GM18505 (cell line): ENCODE measurements at regions not wholly inside any gene's neighbourhood (a gene's known extent, or its start where the extent isn't known, plus 50 kb on each side); places are given as distances from the start of the nearest gene placed in this dataset.

ENCODE experiments used
- ATAC-seq: cut with Tn5 transposase; IDR thresholded peaks from one replicate; pipeline ENCODE4 v1.9.1; 2021; ENCODE audit not compliant: unreplicated experiment
- POLR2A ChIP-seq: IDR thresholded peaks from 4 replicates; pipeline ENCODE4 v1.6.1; 2011; ENCODE audit warnings: borderline replicate concordance; ENCODE audit not compliant: insufficient read depth, insufficient read length; ENCODE audit errors: extremely low read depth

GRCh38 chr1:175857756-175858155 lies 114.4 kb upstream of the TNR start:
- no peak for ATAC-seq
- no peak for TF ChIP-seq POLR2A

- TF ChIP-seq POLR2A = no peak
- no peak for ATAC-seq
These were observed 110.3 kb upstream of the TNR start for GRCh38 chr1:175853681-175854080.

- ATAC-seq = no peak
- no peak for TF ChIP-seq POLR2A
These were observed 108.4 kb upstream of the TNR start for GRCh38 chr1:175851749-175852148.

DNA sequence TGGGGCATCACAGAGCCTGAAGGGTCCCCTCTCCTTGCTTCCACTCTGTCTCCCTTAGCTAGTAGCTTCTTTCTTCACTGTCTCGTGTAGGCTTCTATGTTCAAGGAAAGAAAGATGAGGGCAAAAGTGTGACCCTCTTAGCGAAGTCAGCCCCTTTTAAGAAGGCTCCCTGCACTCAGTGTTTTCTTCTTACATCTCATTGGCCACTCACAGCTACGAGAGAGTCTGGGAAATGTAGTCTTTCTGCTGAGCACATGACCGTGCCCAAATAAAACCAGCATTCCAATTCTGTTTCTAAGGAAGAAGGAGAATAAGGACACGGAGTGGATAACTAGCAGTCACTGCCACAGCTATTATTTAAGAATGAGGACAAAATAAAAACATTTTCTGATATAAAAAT lies 104.9 kb upstream of the TNR start:
- no peak for TF ChIP-seq POLR2A
- ATAC-seq = no peak

- TF ChIP-seq POLR2A = no peak
- ATAC-seq = no peak
These were observed 102.6 kb upstream of the TNR start for GRCh38 chr1:175845985-175846384.

- ATAC-seq = no peak
- no peak for TF ChIP-seq POLR2A
These were observed 101.9 kb upstream of the TNR start for GRCh38 chr1:175845338-175845737.

DNA sequence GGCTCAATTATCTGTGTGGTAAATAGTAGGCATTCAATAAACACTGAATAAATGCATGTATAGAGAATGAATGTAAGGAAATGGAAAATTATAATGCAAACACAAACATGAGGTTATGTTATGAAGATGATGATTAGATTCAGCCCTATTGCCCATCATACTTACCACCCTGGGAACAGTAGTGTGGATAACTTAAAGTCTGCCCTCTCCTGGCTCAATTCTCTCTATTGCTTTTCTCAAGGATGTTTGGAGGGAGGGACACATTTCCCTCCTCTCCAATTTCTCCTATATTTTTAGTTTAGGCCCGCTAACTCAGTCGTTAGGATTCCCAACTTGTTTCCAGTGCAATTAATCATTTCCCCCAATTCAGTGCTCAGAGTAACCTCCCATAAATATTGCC lies 101.5 kb upstream of the TNR start:
- no peak for ATAC-seq
- TF ChIP-seq POLR2A = no peak

GRCh38 chr1:175842550-175842949 lies 99.2 kb upstream of the TNR start:
- ATAC-seq = no peak

DNA sequence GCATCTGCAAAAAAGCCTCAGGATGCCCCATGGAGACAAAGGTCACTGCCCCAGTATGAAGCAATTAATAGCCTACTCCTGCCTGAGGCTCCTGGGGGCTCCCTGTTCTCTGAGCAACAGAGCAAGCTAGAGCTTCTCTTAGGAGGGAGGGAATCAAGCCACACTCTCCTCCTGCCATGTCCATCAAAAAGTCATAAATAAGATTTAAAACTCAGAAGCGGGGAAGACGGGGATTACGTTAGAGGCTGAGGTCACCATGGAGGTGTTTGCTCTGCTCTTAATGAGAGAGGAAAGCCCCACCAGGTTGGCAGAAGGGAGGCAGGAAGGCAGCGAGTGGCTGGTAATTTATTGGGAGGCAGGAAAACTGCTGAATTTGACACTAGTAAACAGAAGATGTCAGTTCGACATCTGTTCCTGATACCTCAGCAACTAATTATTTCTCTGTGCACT lies 98.4 kb upstream of the TNR start:
- no peak for ATAC-seq
- TF ChIP-seq POLR2A = no peak

More at GRCh38 chr1:175842550-175842949, 99.2 kb upstream of the TNR start:
- no peak for TF ChIP-seq POLR2A

- TF ChIP-seq POLR2A = no peak
- no peak for ATAC-seq
These were observed 97.4 kb upstream of the TNR start for GRCh38 chr1:175840787-175841186.

- no peak for TF ChIP-seq POLR2A
- ATAC-seq = no peak
These were observed 96.6 kb upstream of the TNR start for GRCh38 chr1:175839779-175840669.

DNA sequence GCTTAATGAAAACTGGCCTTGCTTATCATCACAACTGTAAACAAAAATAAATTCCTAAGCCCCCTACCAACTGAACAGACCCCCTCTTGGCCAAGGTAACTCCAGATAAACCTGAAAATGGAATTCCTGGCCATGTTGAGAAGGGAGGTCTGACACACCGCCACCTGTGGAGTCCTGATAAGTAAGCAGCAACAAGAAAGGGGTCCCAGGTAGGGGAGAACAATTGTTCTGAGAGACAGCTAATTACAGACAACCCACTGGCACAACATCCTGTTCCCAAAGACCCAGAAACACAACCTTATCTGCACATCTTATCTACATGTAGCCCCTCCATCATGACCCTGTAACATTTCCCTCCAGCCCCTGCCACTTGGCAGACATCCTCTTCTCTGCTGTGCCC lies 91.2 kb upstream of the TNR start:
- no peak for TF ChIP-seq POLR2A
- no peak for ATAC-seq

- no peak for TF ChIP-seq POLR2A
These were observed 90.6 kb upstream of the TNR start for GRCh38 chr1:175833951-175834350.

GRCh38 chr1:175833502-175833901 lies 90.1 kb upstream of the TNR start:
- ATAC-seq = no peak
- no peak for TF ChIP-seq POLR2A

More at GRCh38 chr1:175833951-175834350, 90.6 kb upstream of the TNR start:
- no peak for ATAC-seq

DNA sequence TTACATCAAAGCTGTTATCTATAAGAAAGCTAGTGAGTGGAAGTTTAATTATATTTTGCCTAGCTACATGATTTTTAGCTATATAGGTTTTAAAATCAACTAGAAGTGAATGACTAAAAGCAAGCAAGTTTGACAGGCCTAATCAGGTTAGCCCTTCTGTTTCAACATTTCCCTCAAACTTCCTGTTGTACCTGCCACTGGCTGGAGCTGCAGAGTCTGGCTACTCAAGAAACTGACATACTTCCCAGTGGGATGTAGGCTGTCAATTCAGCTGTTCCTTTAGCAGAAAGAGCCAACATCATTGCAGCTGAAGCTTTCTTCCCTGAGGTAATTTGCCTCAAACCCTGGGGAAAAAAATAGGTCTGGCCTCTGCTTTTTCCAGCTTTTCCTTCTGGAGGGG lies 87.1 kb upstream of the TNR start:
- no peak for ATAC-seq
- TF ChIP-seq POLR2A = no peak

- ATAC-seq = no peak
- no peak for TF ChIP-seq POLR2A
These were observed 86.5 kb upstream of the TNR start for GRCh38 chr1:175829845-175830244.

DNA sequence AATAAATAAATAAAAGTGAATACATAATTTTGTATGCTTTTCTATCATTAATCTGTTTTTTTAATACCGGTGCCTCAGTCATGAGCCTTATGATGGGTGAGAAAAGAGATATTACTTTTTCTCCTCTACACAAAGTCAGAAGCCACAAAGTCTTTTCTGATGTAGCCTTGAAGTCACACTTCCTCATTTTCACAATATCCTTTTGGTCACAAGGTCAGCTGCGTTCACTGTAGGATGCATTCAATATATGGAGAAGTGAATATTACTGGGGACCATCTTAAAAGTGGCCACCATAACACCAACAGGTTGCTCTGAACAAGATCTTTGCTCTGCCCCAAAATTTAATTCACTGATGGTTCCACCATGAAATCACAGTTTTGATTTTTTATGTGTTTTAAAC lies 83.3 kb upstream of the TNR start:
- ATAC-seq = no peak
- no peak for TF ChIP-seq POLR2A
